ENCODE measurements at regions not wholly inside any gene's neighbourhood (a gene's known extent, or its start where the extent isn't known, plus 50 kb on each side); places are given as distances from the start of the nearest gene placed in this dataset.

- FAIRE-seq = no peak
- H2AFZ ChIP-seq (ENCODE audit: low read length) = peak overlapping the region; percentile 61; the same call in 1 of the 2 replicates
- TF ChIP-seq GTF2F1 (IDR thresholded peaks at IDR 0.05; ENCODE audit: borderline replicate concordance, low read depth, low read length) = no peak
- no peak for TF ChIP-seq JUN (IDR thresholded peaks at IDR 0.05; ENCODE audit: low read depth, low read length)
- no peak for TF ChIP-seq ZNF274 (IDR thresholded peaks at IDR 0.05; ENCODE audit: borderline replicate concordance, extremely low read depth, low read length)
- no peak for TF ChIP-seq CTBP2 (IDR thresholded peaks at IDR 0.05; ENCODE audit: borderline replicate concordance, insufficient read depth, insufficient read length, low read length)
- TF ChIP-seq EZH2 (IDR thresholded peaks at IDR 0.05; ENCODE audit: low read depth, low read length, severe bottlenecking) = no peak
- no peak for TF ChIP-seq SAP30 (IDR thresholded peaks at IDR 0.05; ENCODE audit: insufficient read depth, insufficient replicate concordance, low read length)
- no peak for TF ChIP-seq MAFK (IDR thresholded peaks at IDR 0.05; ENCODE audit: low read depth, low read length)
- no peak for TF ChIP-seq SIRT6 (IDR thresholded peaks at IDR 0.05; ENCODE audit: low read length)
- TF ChIP-seq BCL11A (IDR thresholded peaks at IDR 0.05; ENCODE audit: low read depth in 2 of 2, low read length in 2 of 2) = no peak
- no peak for TF ChIP-seq ATF3 (IDR thresholded peaks at IDR 0.05; ENCODE audit: insufficient read depth, low read depth, low read length)
- TF ChIP-seq CBX8 (IDR thresholded peaks at IDR 0.05; ENCODE audit: borderline replicate concordance, low read depth, low read length) = no peak
- no peak for TF ChIP-seq KDM1A (IDR thresholded peaks at IDR 0.05; ENCODE audit: borderline replicate concordance, low read length)
Measured at GRCh38 chr15:38991701-38992100, 427.1 kb upstream of the RASGRP1 start.

More at GRCh38 chr15:38991701-38992100, 427.1 kb upstream of the RASGRP1 start:
- ChIA-PET POLR2A (ENCODE audit: partially characterized antibody) (interaction anchor here (1.5 kb wide), 1 partner anchor 590 kb away, joined by 4 read pairs; no protein-coding TSS in a partner anchor), CTCF (ENCODE audit: partially characterized antibody) (interaction anchor here (0.6 to 2.6 kb wide), 16 partner anchors 10 to 385 kb away, joined by 3 to 9 read pairs (median 3); no protein-coding TSS in a partner anchor)
- no peak overlapping the region for H3K27ac ChIP-seq (ENCODE audit: low read depth, low read length)
- H2BK5ac ChIP-seq (ENCODE audit: low read depth, low read length) = no peak overlapping the region
- no peak overlapping the region for H3K56ac ChIP-seq (replicated peaks; ENCODE audit: insufficient read length, low read depth, low read length)
- no peak overlapping the region for H2BK120ac ChIP-seq (replicated peaks; ENCODE audit: low read depth, low read length)
- H3K23ac ChIP-seq (ENCODE audit: insufficient read length) = no peak overlapping the region
- 80% methylated on average over 2 of the region's 2 CpGs; no CpG with 5 or more reads in 1 of the 2 experiments for WGBS, 2 experiments (ENCODE audit: extremely low coverage in 1 of 2, insufficient coverage in 1 of 2, insufficient read length in 1 of 2, insufficient replicate concordance in 2 of 2, low coverage in 1 of 2, low lambda C conversion rate in 2 of 2, missing lambda C conversion rate in 1 of 2)
- no peaks in the 10 kb centered on the region for H4K20me1 ChIP-seq (replicated peaks in 1 of 2; ENCODE audit: control insufficient read depth in 1 of 2, insufficient read depth in 2 of 2, low read length in 2 of 2)
- no peak overlapping the region for H3K4me2 ChIP-seq (ENCODE audit: insufficient read depth in 1 of 2, low read depth in 2 of 2, low read length in 2 of 2)
- peaks cover 0 to 3% (median 0%) of the 10 kb centered on the region in 4 experiments; a peak in 1 of 7 replicates for H3K4me1 ChIP-seq (replicated peaks in 1 of 4; ENCODE audit: control insufficient read depth in 3 of 4, insufficient read depth in 4 of 4, low read length in 3 of 4)
- no peak overlapping the region for H2BK15ac ChIP-seq (ENCODE audit: low read length)
- no peaks in the 10 kb centered on the region for H3K79me1 ChIP-seq (ENCODE audit: low read depth, low read length)
- H3K23me2 ChIP-seq (ENCODE audit: low read depth, low read length) = no peaks in the 10 kb centered on the region
- H3K4me3 ChIP-seq (ENCODE audit: extremely low read depth in 1 of 4, insufficient read depth in 2 of 4, low read depth in 3 of 4, low read length in 4 of 4) = no peak overlapping the region
- no peak overlapping the region for H2BK20ac ChIP-seq (ENCODE audit: low read length)
- H3K9ac ChIP-seq (replicated peaks in 1 of 4; ENCODE audit: extremely low read depth in 1 of 4, low read depth in 3 of 4, low read length in 3 of 4) = no peak overlapping the region
- no peak overlapping the region for H4K5ac ChIP-seq (ENCODE audit: insufficient read length, low read depth, low read length)
- no peaks in the 10 kb centered on the region for H3K9me3 ChIP-seq (ENCODE audit: insufficient read depth in 2 of 2, low read depth in 1 of 2, low read length in 1 of 2)
- no peak overlapping the region for H4K91ac ChIP-seq (replicated peaks; ENCODE audit: insufficient read length, low read length)
- H3K18ac ChIP-seq (ENCODE audit: extremely low read depth, low read length) = no peak overlapping the region
- no peaks in the 10 kb centered on the region for H3K27me3 ChIP-seq (replicated peaks in 1 of 4; ENCODE audit: control insufficient read depth in 3 of 4, extremely low read depth in 1 of 4, insufficient read depth in 3 of 4, low read length in 3 of 4)
- no peak overlapping the region; the same call in 1 of the 2 replicates for H2AK5ac ChIP-seq (ENCODE audit: low read depth, low read length)
- H3K4ac ChIP-seq (replicated peaks; ENCODE audit: insufficient read length, low read depth, low read length) = no peak overlapping the region
- H3K14ac ChIP-seq (ENCODE audit: insufficient read length) = no peak overlapping the region
- DNase-seq (ENCODE audit: low read depth in 1 of 2, low spot score in 2 of 2) = no peak
- no peaks in the 10 kb centered on the region for H3K79me2 ChIP-seq (ENCODE audit: control insufficient read depth in 1 of 2, insufficient read depth in 2 of 2, low read length in 2 of 2)
- H3K36me3 ChIP-seq (ENCODE audit: control insufficient read depth in 2 of 4, insufficient read depth in 4 of 4, low read length in 3 of 4) = no peaks in the 10 kb centered on the region
- H4K8ac ChIP-seq (ENCODE audit: extremely low read depth, insufficient read depth, low read length) = no peak overlapping the region
- H2BK12ac ChIP-seq (ENCODE audit: low read depth, low read length) = 0 out of 2 replicates have a peak overlapping the region, but pooled peaks have one; percentile 5
